SK-N-SH (cell line): ENCODE measurements at regions not wholly inside any gene's neighbourhood (a gene's known extent, or its start where the extent isn't known, plus 50 kb on each side); places are given as distances from the start of the nearest gene placed in this dataset.

Experiments used
- CTCF ChIA-PET: fragments of 300-600, 350-600 bp; formaldehyde crosslinking; extraction: SDS; loops from one replicate; lab custom pipeline; 2021; lab: Yijun Ruan, JAX
- POLR2A ChIA-PET: fragments of 350-600 bp; sonication (Branson Sonifier 250); formaldehyde crosslinking; extraction: SDS; loops from one replicate; lab custom pipeline; 2020; ENCODE audit warnings: antibody characterized with exemption, inconsistent platforms; lab: Yijun Ruan, JAX
- DNase-seq: peaks from one replicate; pipeline ENCODE4 v3.0.0; 2012
- H2AFZ ChIP-seq: fragments of 200-600 bp; sonication (generic); 2 replicates; pipeline ENCODE4 v1.8.1; 2016; ENCODE audit warnings: antibody characterized with exemption, mild to moderate bottlenecking, low read depth
- H3F3A ChIP-seq: fragments of 200-600 bp; sonication (generic); replicated peaks from 2 replicates; pipeline ENCODE3; 2016; ENCODE audit warnings: antibody characterized with exemption, mild to moderate bottlenecking; ENCODE audit not compliant: insufficient read depth
- H3K27ac ChIP-seq, 2 experiments: fragments of 200-500 bp in 1 of 2; fragments of 200-600 bp in 1 of 2; sonication (Bioruptor generic) in 1 of 2; sonication (generic), shearing (Covaris generic) in 1 of 2; 2 replicates each; pipeline versions ENCODE4 v1.5.1 to v1.6.1; 2014 to 2016; ENCODE audit warnings: low read depth in 2 of 2, inconsistent platforms in 1 of 2, low read length in 1 of 2, mild to moderate bottlenecking in 1 of 2, mixed read lengths in 1 of 2
- H3K27me3 ChIP-seq: fragments of 200-600 bp; sonication (generic), shearing (Covaris generic); 2 replicates; pipeline ENCODE4 v1.6.1; 2016; ENCODE audit warnings: mixed run types; ENCODE audit not compliant: insufficient read depth
- H3K36me3 ChIP-seq, 2 experiments: fragments of 200-500 bp in 1 of 2; fragments of 200-600 bp in 1 of 2; sonication (Bioruptor generic) in 1 of 2; sonication (generic) in 1 of 2; replicated peaks in 1 of 2; 2 replicates each; pipeline versions ENCODE3 to v1.5.1; 2014 to 2016; ENCODE audit warnings: low read length in 1 of 2, mild to moderate bottlenecking in 1 of 2; ENCODE audit not compliant: insufficient read depth in 2 of 2, control insufficient read depth in 1 of 2
- H3K4me1 ChIP-seq, 2 experiments: fragments of 200-500 bp in 1 of 2; fragments of 200-600 bp in 1 of 2; sonication (Bioruptor generic) in 1 of 2; sonication (generic), shearing (Covaris generic) in 1 of 2; 2 replicates each; pipeline versions ENCODE4 v1.5.1 to v1.6.1; 2014 to 2016; ENCODE audit warnings: low read depth in 1 of 2, low read length in 1 of 2, mixed run types in 1 of 2; ENCODE audit not compliant: insufficient read depth in 2 of 2, control insufficient read depth in 1 of 2
- H3K4me2 ChIP-seq: fragments of 200-600 bp; sonication (generic), shearing (Covaris generic); 2 replicates; pipeline ENCODE4 v1.6.1; 2017; ENCODE audit warnings: mixed run types
- H3K4me3 ChIP-seq, 2 experiments: fragments of 200-500 bp in 1 of 2; fragments of 200-600 bp in 1 of 2; sonication (Bioruptor generic) in 1 of 2; sonication (generic), shearing (Covaris generic) in 1 of 2; 2 replicates each; pipeline versions ENCODE4 v1.5.1 to v1.8.1; 2014 to 2016; ENCODE audit warnings: low read depth in 2 of 2, inconsistent platforms in 1 of 2, low read length in 1 of 2, mild to moderate bottlenecking in 1 of 2, mixed read lengths in 1 of 2, moderate library complexity in 1 of 2
- H3K79me2 ChIP-seq: fragments of 200-600 bp; sonication (generic); 2 replicates; pipeline ENCODE4 v1.8.1; 2017; ENCODE audit warnings: mild to moderate bottlenecking; ENCODE audit not compliant: insufficient read depth
- H3K9ac ChIP-seq: fragments of 200-600 bp; sonication (generic); 2 replicates; pipeline ENCODE4 v1.6.1; 2017; ENCODE audit warnings: mixed run types
- H3K9me2 ChIP-seq: fragments of 200-600 bp; sonication (generic); 2 replicates; pipeline ENCODE4 v1.6.1; 2017; ENCODE audit warnings: mixed run types
- H3K9me3 ChIP-seq: fragments of 200-600 bp; sonication (generic); 2 replicates; pipeline ENCODE4 v1.6.1; 2017; ENCODE audit warnings: mixed run types, mild to moderate bottlenecking, moderate library complexity
- H4K20me1 ChIP-seq: fragments of 200-600 bp; sonication (generic); 2 replicates; pipeline ENCODE4 v1.6.1; 2017; ENCODE audit warnings: mild to moderate bottlenecking, mixed run types; ENCODE audit not compliant: insufficient read depth
- EP300 ChIP-seq, 2 experiments: IDR thresholded peaks; 2 replicates each; pipeline versions ENCODE4 v1.4.0 to v1.6.1; 2012; ENCODE audit warnings: borderline replicate concordance in 1 of 2, low read depth in 1 of 2, low read length in 1 of 2
- FOXJ3 ChIP-seq: sonication (generic); formaldehyde crosslinking; IDR thresholded peaks from 2 replicates; pipeline ENCODE4 v1.5.1; 2020; ENCODE audit warnings: mild to moderate bottlenecking, missing genetic modification reagents
- FOXM1 ChIP-seq: IDR thresholded peaks from 2 replicates; pipeline ENCODE4 v1.4.0; 2012; ENCODE audit warnings: low read depth, mild to moderate bottlenecking
- GABPA ChIP-seq: IDR thresholded peaks from 2 replicates; pipeline ENCODE4 v1.4.0; 2012; ENCODE audit warnings: low read depth, mild to moderate bottlenecking
- IRF3 ChIP-seq: fragments of 150-350 bp; IDR thresholded peaks from 2 replicates; pipeline ENCODE4 v1.6.1; 2016; ENCODE audit warnings: mild to moderate bottlenecking, low read depth, low read length
- MEF2A ChIP-seq: IDR thresholded peaks from 2 replicates; pipeline ENCODE4 v1.4.0; 2012; ENCODE audit warnings: low read depth, borderline replicate concordance
- POLR2AphosphoS5 ChIP-seq: IDR thresholded peaks from 2 replicates; pipeline ENCODE4 v1.6.1; 2012; ENCODE audit warnings: low read depth, low read length
- RAD21 ChIP-seq: IDR thresholded peaks from 2 replicates; pipeline ENCODE4 v1.6.1; 2012; ENCODE audit warnings: mild to moderate bottlenecking, low read length
- RCOR1 ChIP-seq: fragments of 150-350 bp; IDR thresholded peaks from 2 replicates; pipeline ENCODE4 v1.6.1; 2017; ENCODE audit warnings: antibody characterized with exemption, low read length
- TAF1 ChIP-seq: IDR thresholded peaks from 2 replicates; pipeline ENCODE4 v1.6.1; 2012; ENCODE audit warnings: low read depth, mild to moderate bottlenecking, low read length, moderate library complexity, borderline replicate concordance
- WGBS: methylation state at CpG from one replicate; pipeline ENCODE4 v1.1.6; 2017; ENCODE audit warnings: low lambda C conversion rate; 5-methylcytosine and 5-hydroxymethylcytosine counted together

- Histone ChIP-seq H3K79me2 (no peaks in the 10 kb centered on the region), H3K9me2 (no peaks in the 10 kb centered on the region), H2AFZ (no peak overlapping the region), H4K20me1 (no peaks in the 10 kb centered on the region), H3K36me3 (no peaks in the 10 kb centered on the region), H3K27ac (no peak overlapping the region), H3K4me1 (peaks cover 0 to 23% of the 10 kb centered on the region in 2 experiments; a peak in 2 of 4 replicates), H3K4me2 (no peak overlapping the region), H3K4me3 (no peak overlapping the region), H3K27me3 (no peaks in the 10 kb centered on the region; the same call in 1 of the 2 replicates), H3K9me3 (no peaks in the 10 kb centered on the region), H3F3A (no peaks in the 10 kb centered on the region), H3K9ac (no peak overlapping the region)
- 57% methylated on average over 1 of the region's 1 CpG for WGBS
- TF ChIP-seq GABPA (no peak), MEF2A (no peak), EP300 (IDR thresholded peaks at IDR 0.05; ENCODE audit: borderline replicate concordance in 1 of 2, low read depth in 1 of 2, low read length in 1 of 2) (no peak), RCOR1 (no peak), FOXM1 (no peak), TAF1 (no peak)
- POLR2A ChIA-PET: interaction anchor here (1.4 kb wide), 1 partner anchor 14 kb away, joined by 4 read pairs; no protein-coding TSS in a partner anchor
- DNase-seq: no peak
- CTCF ChIA-PET: interaction anchor here (1.0 to 2.0 kb wide), 4 partner anchors 11 to 118 kb away, joined by 3 to 6 read pairs (median 3); no protein-coding TSS in a partner anchor
Observed at GRCh38 chr6:40706178-40706577, 119.0 kb upstream of the LRFN2 start.

GRCh38 chr6:40705354-40705753 lies 118.2 kb upstream of the LRFN2 start:
- Histone ChIP-seq H3K4me3 (no peak overlapping the region), H3K27me3 (no peaks in the 10 kb centered on the region; the same call in 1 of the 2 replicates), H2AFZ (no peak overlapping the region), H3K4me1 (peaks cover 0 to 19% of the 10 kb centered on the region in 2 experiments; a peak in 2 of 4 replicates), H3K4me2 (no peak overlapping the region), H3K9me3 (no peaks in the 10 kb centered on the region), H3K9ac (no peak overlapping the region), H3K9me2 (no peaks in the 10 kb centered on the region), H3K36me3 (no peaks in the 10 kb centered on the region), H3F3A (no peaks in the 10 kb centered on the region)
- 71% methylated on average over 4 of the region's 4 CpGs for WGBS
- no peak for DNase-seq
- ChIA-PET CTCF (interaction anchor here (1.0 to 1.2 kb wide), 3 partner anchors 14 to 118 kb away, joined by 3 read pairs; no protein-coding TSS in a partner anchor), POLR2A (interaction anchor here (1.4 kb wide), 1 partner anchor 14 kb away, joined by 4 read pairs; no protein-coding TSS in a partner anchor)
- TF ChIP-seq RAD21: no peak
- TF ChIP-seq IRF3: no peak
- TF ChIP-seq POLR2AphosphoS5: no peak
- TF ChIP-seq, all 33 proteins: peak for 0
- Histone ChIP-seq H3K79me2 (no peaks in the 10 kb centered on the region), H3K27ac (no peak overlapping the region), H4K20me1 (no peaks in the 10 kb centered on the region)

GRCh38 chr6:40701352-40702007 lies 114.3 kb upstream of the LRFN2 start:
- Histone ChIP-seq H3K9me2 (no peaks in the 10 kb centered on the region), H4K20me1 (no peaks in the 10 kb centered on the region), H3K9me3 (no peaks in the 10 kb centered on the region), H3K27me3 (no peaks in the 10 kb centered on the region; the same call in 1 of the 2 replicates), H3K4me2 (no peak overlapping the region), H3K9ac (no peak overlapping the region), H3K4me3 (no peak overlapping the region), H3K79me2 (no peaks in the 10 kb centered on the region), H2AFZ (no peak overlapping the region), H3F3A (no peaks in the 10 kb centered on the region), H3K36me3 (no peaks in the 10 kb centered on the region), H3K4me1 (peaks cover 0 to 20% of the 10 kb centered on the region in 2 experiments; a peak in 2 of 4 replicates), H3K27ac (no peak overlapping the region)
- POLR2A ChIA-PET: no interaction called here
- 48% methylated on average over 3 of the region's 3 CpGs for WGBS
- DNase-seq: no peak
- CTCF ChIA-PET: interaction anchor here (0.8 to 2.2 kb wide), 3 partner anchors 9 to 114 kb away, joined by 3 to 7 read pairs (median 4); partner anchors contain the start of gene LRFN2
- no peak for TF ChIP-seq FOXJ3 (CRISPR knock-in tag)
